ENCODE measurements at regions not wholly inside any gene's neighbourhood (a gene's known extent, or its start where the extent isn't known, plus 50 kb on each side); places are given as distances from the start of the nearest gene placed in this dataset.
"Not testable (repeated sequence)": the region's sequence is repeated elsewhere in the genome, so short reads cannot be mapped to it uniquely, and the experiment has no call there.

DNA sequence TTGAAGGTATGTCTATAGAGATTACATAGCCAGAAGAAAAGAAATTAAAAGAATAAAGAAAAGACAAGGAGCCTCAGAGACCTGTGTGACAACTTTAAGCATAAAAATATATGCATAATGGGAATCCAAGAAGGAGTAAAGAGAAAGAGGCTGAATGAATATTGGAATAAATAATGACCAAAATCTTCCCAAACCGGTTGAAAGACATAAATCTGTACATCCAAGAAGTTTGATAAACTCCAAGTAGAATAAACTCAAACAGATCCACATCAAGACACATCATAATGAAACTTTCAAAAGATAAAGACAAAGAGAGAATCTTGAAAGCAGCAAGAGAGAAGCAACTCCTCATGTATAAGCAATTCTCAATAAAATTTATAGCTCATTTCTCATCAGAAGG, 132.4 kb upstream of the ZNF516 start:
- DNase-seq, result no peak

DNA sequence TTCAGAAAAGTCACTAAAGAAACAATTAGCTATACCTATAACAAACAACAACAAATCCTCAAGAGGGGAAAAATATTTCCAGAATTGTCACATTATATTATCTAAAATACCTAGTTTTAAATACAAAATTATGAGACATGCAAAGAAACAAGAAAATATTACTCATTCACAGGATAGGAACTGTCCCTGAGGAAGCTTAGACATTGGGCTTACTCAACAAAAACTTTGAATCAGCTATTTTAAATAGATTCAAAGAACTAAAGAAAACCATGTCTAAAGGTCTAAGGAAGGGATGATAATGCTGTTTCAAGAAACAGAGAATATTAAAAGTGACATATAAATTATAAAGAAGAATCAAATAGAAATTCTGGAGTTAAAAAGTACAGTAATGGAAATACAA, 131.9 kb upstream of the ZNF516 start:
- no peak for DNase-seq

DNA sequence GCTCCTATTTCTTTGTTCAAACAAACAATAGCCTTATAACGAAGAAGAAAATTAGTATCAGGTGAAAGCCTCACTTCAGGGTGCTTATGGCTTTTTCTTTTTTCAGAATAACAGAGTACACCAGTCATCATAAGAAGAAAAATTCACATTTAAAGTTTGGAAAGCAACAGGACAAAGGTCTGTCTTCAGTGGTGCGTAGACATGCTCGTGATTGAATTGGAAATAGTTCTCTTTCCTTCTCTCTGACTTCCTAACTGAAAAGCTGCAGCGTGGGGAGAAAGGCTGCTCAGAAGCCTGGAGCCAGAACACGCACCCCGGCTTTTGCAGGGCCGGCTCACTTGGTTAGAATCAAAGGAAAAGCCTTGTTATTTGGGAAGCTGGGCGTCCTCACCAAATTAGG, 127.6 kb upstream of the ZNF516 start:
- no peak for DNase-seq

DNA sequence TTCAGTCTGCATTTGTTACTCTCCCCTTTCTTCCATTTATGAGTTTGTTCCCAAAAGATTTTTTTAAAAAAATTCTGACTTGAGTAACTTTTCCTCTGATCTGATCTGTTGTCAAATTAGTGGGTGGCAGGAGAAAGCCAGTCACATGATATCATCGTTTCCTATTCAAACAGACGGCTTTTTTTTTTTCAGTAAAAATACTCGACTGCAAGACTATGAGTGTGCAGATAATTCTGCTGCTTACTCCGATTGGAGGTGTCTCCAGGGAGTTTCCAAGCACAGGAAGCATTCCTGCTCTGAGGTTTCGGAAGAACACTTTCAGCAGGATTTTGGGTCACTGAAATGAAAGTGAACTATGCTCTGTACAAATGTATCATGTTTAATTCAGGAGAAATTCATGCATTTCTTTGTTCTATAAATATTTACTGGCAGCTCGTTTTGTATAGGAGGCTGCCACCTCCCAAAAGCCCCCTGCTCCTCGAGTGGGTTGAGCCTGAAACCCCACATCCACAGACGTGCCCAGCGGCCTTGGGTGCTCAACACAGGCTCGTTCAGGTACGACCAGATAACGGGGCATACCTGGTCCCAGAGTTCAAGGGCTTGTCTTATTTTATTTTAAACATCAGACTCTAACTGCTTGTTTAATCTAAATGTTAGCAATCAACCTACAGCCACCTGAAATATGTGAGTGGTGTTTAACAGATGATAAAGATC, 126.9 kb upstream of the ZNF516 start:
- DNase-seq, result no peak

DNA sequence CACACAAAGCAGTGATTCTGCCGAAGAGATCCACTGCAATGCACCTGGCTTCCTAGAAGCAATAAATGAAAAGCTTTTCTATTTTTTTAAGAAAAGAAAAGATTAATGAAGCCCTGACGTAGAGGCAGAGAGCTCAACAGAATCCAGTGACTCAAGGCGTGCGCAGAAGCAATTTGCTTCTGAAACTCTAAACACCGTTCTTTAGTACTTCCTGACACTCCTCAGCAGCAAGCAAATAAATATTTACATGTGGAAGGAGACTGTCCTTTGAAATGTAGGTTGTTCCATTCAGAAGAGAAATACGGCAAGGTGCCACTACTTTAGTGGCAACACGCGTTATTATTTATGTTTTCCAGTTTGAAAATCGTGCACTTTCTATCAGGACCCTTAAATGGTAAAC, 126.2 kb upstream of the ZNF516 start:
- no peak for DNase-seq

DNA sequence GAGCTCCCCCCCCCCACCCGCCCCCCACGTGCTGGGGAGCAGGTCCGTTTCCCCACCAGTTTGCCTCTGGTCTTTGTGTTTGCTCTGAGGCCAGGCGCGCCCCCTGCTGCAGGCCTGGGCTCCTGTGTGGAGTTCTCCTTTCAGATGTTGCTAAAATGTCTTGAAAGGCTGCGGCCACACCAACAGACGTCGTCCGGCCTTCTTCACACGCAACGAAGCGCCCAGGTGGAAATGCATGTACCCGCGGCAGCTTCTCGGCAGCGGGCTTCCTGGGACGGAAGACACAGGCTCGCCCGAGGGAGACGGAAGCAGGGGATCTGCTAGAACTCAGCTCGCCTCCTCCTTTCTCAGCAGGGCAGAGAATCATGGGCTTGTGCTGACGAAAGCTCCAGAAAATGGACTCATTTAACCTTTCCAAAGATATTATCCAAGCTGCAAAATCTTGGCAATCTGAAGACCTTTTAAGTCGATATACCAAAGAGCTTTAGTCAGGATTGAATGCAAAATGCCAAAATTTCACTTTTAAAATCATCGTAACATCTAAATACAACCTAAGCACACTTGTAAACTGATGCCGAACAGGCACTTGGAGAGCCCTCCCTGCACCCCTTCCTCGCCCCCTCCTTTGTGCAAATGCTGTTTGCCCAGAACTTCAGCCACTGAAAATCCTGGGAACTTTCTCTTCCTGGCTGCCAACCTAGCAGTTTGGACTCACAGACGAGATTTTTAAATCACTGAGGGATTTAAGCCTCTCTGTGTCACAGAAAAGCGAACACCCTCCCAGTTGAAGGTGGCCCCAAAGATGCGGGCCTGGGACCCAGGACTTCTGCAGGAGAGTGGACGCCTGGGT, 125.5 kb upstream of the ZNF516 start:
- DNase-seq, result peak in 1 of 2 experiments; percentile 23

DNA sequence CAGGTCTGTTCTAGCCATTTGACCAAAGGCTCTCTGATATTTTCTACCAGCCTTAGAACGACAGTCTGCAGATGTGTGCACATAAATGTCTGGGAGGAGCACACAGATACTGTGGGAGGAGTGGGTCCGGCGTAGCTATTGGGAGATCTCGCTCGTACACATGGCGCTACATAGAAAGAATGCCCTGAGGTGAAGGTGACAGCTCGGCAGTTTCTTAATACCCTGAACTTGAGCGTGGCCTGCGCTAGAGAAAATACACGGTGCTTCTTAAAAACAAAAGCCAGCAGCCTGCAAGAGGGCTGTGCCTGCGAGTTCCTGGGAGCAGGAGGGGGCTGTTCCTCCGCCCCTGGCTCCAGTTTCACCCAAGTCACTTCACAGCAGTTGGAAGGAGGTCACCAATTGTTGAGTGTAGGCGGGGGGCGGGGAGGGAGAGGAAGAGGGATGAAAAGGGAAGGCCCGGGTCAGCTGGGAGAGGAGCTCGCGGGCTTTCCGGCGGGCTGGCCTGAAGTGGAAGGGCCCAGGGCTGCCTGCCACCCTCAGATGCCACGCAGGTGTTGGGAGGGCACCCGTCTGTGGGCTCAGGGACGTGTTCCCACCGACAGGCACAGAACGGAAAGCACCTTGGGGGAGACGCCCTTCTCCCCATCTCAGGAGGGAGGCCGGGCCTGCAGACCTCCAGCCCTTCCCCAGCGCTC, 124.7 kb upstream of the ZNF516 start:
- no peak for DNase-seq

DNA sequence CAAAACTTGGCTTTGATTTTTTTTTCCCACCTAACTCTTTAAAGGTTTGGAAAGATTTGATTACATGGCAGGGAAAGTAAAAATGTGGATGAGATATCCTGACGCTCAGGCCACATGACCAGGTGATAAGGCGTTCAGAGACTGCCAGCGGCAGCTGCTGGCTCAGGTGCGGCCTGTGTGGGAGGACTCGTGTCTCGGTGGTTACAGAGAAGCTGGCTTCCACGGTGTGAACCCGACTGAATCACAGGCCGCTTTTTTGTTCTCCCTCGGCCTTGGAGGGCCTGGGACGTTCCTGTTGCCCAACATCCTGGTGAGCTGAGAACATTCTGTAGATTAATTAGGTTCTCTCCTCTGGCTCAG, 124.2 kb upstream of the ZNF516 start:
- no peak for DNase-seq

DNA sequence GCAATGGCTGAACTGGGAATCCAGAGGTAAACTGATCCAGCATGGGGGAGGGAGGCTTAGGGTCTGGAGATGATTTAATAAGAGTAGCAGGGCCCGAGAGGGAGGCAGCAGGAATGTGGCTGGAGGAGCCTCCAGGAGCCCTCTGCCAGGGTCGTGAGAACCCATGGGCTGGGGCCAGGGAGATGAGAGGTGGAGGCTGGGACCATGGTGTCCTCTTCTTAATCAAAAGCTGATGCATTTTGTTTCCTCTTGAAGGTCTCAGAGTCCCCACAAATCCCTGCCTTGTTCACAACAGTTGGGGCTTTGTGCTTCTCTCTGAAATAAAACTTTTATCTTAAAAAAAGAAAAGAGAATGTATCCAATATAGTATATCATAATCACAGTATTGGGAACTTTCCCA, 123.7 kb upstream of the ZNF516 start:
- no peak for DNase-seq

DNA sequence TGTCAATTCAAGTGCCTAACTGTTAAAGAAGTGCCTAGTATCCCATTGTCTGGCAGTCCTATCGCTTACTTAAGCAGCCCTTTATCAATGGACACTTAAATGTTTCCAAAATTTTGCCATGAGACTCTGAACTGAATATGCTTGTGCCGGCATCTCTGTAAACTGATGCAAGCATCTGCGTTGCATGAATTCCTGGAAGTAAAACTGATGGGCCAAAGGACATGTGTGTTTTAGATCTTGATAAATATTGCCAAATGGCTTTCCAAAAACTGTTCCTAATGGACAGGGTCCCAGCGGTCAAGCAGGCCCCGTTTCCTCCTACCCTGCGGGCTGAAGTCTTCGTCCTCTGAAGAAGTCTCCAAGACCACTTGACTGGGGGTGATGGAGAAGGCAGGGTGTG, 121.3 kb upstream of the ZNF516 start:
- DNase-seq, result no peak

DNA sequence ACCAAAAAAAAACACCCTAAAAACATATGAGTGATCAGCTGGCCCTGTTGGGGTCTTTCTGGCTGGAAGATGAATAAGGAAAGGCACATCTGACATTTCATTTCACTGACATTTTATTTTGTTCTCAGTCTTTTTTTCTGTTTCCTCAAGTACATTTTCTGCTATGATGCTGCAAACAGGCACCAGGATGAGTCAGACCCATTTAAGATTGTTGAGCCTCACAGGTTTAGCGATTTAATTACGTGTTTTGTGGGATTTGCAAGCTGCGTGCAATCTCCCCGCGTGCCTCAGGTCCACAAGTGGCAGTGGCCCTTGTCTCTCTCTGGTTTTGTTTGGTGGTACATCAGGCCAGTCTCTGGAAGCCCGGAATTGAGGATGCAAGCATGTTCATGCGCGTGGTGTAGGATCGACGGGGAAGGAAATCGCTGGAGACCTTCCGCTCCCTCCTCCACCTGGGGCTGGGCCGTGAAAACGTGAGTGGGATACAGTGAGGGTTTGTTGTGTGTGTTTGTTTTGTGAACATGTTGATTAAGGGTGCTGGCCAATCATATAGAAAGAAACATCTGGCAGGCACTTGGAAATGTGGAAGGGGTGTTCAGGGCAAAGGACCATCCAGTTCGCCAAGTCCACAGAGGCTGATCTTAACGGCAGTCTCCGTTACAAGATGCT, 120.2 kb upstream of the ZNF516 start:
- no peak for DNase-seq

DNA sequence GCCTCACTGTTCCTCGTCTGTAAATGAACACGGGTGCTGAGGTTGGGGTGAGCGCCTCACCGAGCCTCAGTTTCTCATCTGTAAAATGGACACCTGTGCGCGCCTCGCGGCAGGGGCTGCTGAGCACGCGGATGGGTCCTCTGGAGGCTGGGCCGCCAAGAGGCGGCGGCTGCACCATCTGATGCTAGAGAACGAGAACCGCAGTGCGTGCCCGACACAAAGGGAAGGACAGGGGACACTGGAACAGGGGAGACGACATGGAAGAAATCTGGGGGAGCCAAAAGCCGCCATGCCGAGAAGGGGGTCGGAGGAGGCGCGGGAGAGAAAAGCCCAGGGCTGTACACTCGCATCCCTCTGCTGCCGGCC, 118.7 kb upstream of the ZNF516 start:
- no peak for DNase-seq

DNA sequence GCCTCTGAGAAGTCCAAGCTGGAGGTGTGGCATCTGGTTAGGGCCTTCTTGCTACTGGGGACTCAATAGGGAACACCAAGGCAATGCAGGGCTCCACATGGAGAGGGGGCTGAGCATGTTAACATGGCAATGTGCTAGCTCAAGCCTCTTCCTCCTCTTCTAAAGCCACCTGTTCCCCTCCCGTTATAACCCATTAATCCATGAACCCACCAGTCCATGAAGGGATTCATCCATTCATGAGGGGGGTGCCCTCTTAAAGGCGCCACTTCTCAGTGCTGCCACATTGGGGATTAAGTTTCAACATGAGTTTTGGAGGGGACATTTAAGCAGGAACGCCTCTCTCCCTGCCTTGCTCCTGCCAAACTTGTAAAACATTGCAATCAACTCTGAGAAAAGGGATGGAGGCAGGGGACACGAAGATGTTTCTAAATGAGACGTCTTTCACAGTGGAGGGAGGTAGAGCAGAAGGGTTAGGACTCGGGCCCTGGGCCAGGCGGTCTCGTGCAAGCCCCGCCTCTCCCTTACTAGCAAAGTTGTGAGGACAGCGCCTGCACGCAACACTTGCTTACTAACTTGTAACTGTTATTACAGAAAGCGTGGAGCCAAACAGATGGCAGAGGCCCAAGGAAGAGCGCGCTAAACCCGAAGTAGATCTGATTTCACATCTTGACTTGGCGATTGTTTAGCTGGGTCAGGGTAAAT, 118.2 kb upstream of the ZNF516 start:
- DNase-seq, result no peak

DNA sequence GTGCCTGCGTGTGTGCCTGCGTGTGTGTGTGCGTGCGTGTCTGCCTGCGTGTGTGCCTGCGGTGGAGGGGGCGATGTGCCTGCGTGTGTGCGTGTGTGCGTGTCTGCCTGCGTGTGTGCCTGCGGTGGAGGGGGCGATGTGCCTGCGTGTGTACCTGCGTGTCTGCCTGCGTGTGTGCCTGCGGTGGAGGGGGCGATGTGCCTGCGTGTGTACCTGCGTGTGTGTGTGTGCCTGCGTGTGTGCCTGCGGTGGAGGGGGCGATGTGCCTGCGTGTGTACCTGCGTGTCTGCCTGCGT, 116.7 kb upstream of the ZNF516 start:
- not testable (repeated sequence) for DNase-seq

DNA sequence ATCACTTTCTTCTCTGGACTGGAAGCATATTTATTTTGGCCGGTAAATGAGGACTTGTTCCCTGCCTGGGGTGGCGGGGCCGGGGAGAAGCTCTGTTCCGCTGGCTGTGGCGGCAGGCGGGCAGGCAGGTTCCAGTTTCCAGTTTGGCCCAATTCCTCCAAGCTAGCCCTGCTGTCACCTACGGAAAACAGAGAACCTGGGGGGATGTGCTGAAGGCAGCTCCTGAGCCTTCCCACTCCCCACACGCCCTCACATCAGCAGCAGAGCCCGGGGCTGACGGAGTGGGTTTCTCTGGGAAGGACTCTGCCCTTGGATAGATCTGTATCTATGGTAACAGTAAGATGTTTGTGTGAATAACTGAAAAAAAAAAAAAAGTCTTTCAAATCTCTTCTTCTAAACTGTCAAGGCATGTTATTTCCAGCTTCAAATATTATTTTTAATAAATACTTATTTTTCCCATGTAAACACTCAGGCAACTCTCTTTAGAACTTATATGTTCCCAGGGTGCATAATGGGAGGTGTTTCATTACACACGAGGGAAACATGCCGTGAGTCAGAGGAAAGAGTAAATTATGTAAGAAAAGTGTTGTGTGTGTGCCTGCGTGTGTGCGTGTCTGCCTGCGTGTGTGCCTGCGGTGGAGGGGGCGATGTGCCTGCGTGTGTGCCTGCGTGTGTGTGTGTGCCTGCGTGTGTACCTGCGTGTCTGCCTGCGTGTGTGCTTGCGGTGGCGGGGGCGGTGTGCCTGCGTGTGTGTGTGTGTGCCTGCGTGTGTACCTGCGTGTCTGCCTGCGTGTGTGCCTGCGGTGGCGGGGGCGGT, 116.1 kb upstream of the ZNF516 start:
- DNase-seq, result no peak

DNA sequence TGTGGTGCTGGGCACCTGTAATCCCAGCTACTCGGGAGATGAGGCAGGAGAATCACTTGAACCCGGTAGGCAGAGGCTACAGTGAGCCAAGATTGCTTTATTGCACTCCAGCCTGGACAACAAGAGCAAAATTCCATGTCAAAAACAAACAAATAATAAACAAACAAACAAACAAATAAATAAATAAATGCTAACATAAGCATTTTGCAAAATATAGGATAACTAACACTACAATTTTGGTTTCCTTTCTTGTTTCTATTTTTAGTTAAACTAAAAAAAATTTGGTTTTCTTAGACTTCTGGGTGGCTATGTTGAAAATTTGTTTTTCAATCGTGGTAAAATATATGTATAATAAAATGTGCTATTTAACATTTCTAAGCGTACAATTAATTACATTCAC, 115.0 kb upstream of the ZNF516 start:
- no peak for DNase-seq

DNA sequence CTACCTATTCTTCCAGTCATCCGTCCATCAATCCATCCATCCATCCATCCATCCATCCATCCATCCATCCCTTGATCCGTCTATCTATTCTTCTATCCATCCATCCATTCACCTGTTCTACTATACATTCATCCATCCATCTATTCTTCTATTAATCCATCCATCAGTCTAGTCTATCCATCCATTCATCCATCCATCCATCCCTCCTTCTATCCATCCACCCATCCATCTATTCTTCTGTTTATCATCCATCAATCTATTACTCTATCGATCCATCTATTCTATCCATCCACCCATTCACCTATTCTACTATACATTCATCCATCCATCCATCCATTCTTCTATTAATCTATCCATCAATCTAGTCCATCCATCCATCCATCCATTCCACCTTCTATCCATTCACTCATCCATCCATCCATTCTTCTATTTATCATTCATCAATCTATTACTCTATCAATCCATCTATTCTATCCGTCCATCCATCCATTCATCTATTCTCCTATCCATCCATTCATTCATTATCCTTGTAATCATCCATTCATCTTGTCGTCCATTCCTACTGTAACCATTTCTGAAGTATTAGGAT, 110.4 kb upstream of the ZNF516 start:
- DNase-seq, result no peak

DNA sequence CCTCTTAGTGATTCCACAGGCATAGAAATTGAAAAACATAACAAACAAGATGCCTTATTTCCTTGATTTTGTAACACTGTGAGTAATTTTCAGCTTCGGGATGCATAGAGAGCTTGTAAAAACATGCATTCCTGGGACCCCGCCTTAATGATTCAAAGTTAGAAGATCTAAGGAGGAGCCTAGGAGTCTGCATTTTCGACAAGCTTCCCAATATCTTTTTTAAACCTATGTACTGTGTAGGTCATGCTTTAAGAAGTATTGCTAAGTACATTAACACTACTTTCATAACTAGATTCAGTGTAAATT, 109.8 kb upstream of the ZNF516 start:
- no peak for DNase-seq

DNA sequence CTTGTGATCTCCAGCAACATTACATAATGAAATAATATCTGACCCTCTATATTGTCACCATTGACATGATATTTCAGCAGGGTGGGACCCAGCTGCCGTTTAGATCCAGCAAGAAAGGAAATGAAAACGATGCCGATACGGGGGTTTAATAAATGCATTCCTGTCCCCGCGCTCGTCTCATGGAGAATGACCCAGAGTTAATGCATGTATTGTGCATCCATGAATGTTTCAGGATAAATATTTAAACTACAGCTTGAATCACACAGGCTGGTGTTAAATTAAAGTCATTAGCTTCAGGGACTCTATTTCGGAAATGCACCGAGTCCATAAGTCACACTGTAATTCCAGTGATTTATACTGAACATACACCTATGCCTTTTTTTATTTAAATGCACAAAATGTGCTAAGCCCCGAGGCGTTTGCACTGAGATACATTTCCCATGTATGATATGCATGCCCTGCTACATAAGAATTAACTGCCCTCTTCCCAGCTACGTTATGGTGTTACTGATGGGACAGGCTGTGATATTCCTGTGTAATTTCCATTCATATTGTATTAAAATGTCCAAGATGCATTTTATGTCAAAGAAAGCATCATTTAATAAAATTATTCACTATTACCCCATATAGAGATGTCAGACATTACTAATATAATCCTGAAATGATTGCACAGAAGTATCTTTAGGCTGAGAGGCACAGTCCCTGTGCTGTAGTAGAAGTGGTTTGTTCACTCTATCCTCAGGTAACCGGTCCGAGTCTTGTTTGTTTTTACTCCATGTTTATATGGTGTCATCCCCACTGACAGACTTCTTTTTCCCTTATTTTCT, 109.3 kb upstream of the ZNF516 start:
- no peak for DNase-seq

DNA sequence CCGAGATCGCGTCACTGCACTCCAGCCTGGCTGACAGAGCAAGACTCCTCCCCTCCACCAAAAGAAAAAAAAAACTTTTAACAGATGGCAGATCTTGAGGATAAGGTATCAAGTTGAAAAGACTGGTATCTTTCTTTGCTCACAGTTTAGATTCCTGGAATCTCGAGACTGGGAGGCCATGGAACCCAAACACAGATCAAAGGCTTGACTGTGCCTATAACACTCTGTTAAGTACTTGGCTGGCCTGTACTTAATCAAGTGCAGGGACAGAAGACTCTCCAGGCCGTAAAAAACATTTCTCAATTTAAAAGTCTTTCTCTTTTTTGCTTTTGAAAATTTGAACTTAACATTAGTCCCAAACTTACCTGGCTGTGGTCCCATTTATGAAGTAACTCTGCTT, 107.1 kb upstream of the ZNF516 start:
- DNase-seq, result no peak

DNA sequence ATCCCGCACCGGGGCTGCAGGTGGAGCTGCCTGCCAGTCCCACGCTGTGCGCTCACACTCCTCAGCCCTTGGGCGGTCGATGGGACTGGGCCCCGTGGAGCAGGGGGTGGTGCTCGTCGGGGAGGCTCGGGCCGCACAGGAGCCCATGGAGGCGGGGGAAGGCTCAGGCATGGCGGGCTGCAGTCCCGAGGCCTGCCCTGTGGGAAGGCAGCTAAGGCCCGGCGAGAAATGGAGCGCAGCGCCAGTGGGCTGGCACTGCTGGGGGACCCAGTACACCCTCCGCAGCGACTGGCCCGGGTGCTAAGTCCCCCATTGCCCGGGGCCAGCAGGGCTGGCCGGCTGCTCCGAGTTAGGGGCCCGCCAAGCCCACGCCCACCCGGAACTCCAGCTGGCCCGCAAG, 105.0 kb upstream of the ZNF516 start:
- DNase-seq, result not testable (repeated sequence)
